ENCODE measurements at regions not wholly inside any gene's neighbourhood (a gene's known extent, or its start where the extent isn't known, plus 50 kb on each side); places are given as distances from the start of the nearest gene placed in this dataset.

GRCh38 chr16:6349725-6350124 lies 982.9 kb upstream of the RBFOX1 start:
- Histone ChIP-seq H3K27me3 (ENCODE audit: insufficient read depth, low read length) (no peaks in the 10 kb centered on the region), H3K9me3 (ENCODE audit: low read length) (no peaks in the 10 kb centered on the region), H2AFZ (ENCODE audit: low read depth, low read length) (no peak overlapping the region), H3K4me3 (ENCODE audit: low read length) (no peak overlapping the region), H3K4me1 (ENCODE audit: insufficient read depth, low read length) (no peaks in the 10 kb centered on the region), H3K36me3 (ENCODE audit: insufficient read depth, low read length) (no peaks in the 10 kb centered on the region)

- Histone ChIP-seq H2AFZ (ENCODE audit: low read depth, low read length) (no peak overlapping the region), H3K9me3 (ENCODE audit: low read length) (no peaks in the 10 kb centered on the region)
These were observed 987.6 kb upstream of the RBFOX1 start for GRCh38 chr16:6345090-6345489.

GRCh38 chr16:6343157-6343556 lies 989.5 kb upstream of the RBFOX1 start:
- H2AFZ ChIP-seq (ENCODE audit: low read depth, low read length): no peak overlapping the region
- H3K27me3 ChIP-seq (ENCODE audit: insufficient read depth, low read length): no peaks in the 10 kb centered on the region
- H3K4me1 ChIP-seq (ENCODE audit: insufficient read depth, low read length): no peaks in the 10 kb centered on the region
- no peaks in the 10 kb centered on the region for H3K36me3 ChIP-seq (ENCODE audit: insufficient read depth, low read length)
- H3K4me3 ChIP-seq (ENCODE audit: low read length): no peak overlapping the region
- H3K9me3 ChIP-seq (ENCODE audit: low read length): no peaks in the 10 kb centered on the region

More at GRCh38 chr16:6345090-6345489, 987.6 kb upstream of the RBFOX1 start:
- H3K27me3 ChIP-seq (ENCODE audit: insufficient read depth, low read length): no peaks in the 10 kb centered on the region
- no peaks in the 10 kb centered on the region for H3K4me1 ChIP-seq (ENCODE audit: insufficient read depth, low read length)
- no peak overlapping the region for H3K4me3 ChIP-seq (ENCODE audit: low read length)
- H3K36me3 ChIP-seq (ENCODE audit: insufficient read depth, low read length): no peaks in the 10 kb centered on the region

- Histone ChIP-seq H3K9me3 (ENCODE audit: low read length) (no peaks in the 10 kb centered on the region), H2AFZ (ENCODE audit: low read depth, low read length) (no peak overlapping the region), H3K36me3 (ENCODE audit: insufficient read depth, low read length) (no peaks in the 10 kb centered on the region), H3K27me3 (ENCODE audit: insufficient read depth, low read length) (no peaks in the 10 kb centered on the region), H3K4me3 (ENCODE audit: low read length) (no peak overlapping the region), H3K4me1 (ENCODE audit: insufficient read depth, low read length) (no peaks in the 10 kb centered on the region)
These were observed 990.7 kb upstream of the RBFOX1 start for GRCh38 chr16:6341981-6342380.

- H3K9me3 ChIP-seq (ENCODE audit: low read length): no peaks in the 10 kb centered on the region
- no peak overlapping the region for H3K4me3 ChIP-seq (ENCODE audit: low read length)
- no peaks in the 10 kb centered on the region for H3K4me1 ChIP-seq (ENCODE audit: insufficient read depth, low read length)
- H2AFZ ChIP-seq (ENCODE audit: low read depth, low read length): no peak overlapping the region
- no peaks in the 10 kb centered on the region for H3K27me3 ChIP-seq (ENCODE audit: insufficient read depth, low read length)
- H3K36me3 ChIP-seq (ENCODE audit: insufficient read depth, low read length): no peaks in the 10 kb centered on the region
These were observed 997.6 kb upstream of the RBFOX1 start for GRCh38 chr16:6335072-6335471.

- Histone ChIP-seq H3K36me3 (ENCODE audit: insufficient read depth, low read length) (no peaks in the 10 kb centered on the region), H3K4me1 (ENCODE audit: insufficient read depth, low read length) (no peaks in the 10 kb centered on the region), H2AFZ (ENCODE audit: low read depth, low read length) (no peak overlapping the region), H3K9me3 (ENCODE audit: low read length) (no peaks in the 10 kb centered on the region), H3K4me3 (ENCODE audit: low read length) (no peak overlapping the region), H3K27me3 (ENCODE audit: insufficient read depth, low read length) (no peaks in the 10 kb centered on the region)
These were observed 1000.9 kb upstream of the RBFOX1 start for GRCh38 chr16:6331770-6332169.

GRCh38 chr16:6317934-6318333 lies 1014.7 kb upstream of the RBFOX1 start:
- H3K36me3 ChIP-seq (ENCODE audit: insufficient read depth, low read length): no peaks in the 10 kb centered on the region
- H3K27me3 ChIP-seq (ENCODE audit: insufficient read depth, low read length): no peaks in the 10 kb centered on the region
- no peaks in the 10 kb centered on the region for H3K9me3 ChIP-seq (ENCODE audit: low read length)
- no peak overlapping the region for H3K4me3 ChIP-seq (ENCODE audit: low read length)
- no peak overlapping the region for H2AFZ ChIP-seq (ENCODE audit: low read depth, low read length)
- no peaks in the 10 kb centered on the region for H3K4me1 ChIP-seq (ENCODE audit: insufficient read depth, low read length)

- H3K4me1 ChIP-seq (ENCODE audit: insufficient read depth, low read length): no peaks in the 10 kb centered on the region
- no peaks in the 10 kb centered on the region for H3K9me3 ChIP-seq (ENCODE audit: low read length)
- H2AFZ ChIP-seq (ENCODE audit: low read depth, low read length): no peak overlapping the region
- H3K27me3 ChIP-seq (ENCODE audit: insufficient read depth, low read length): no peaks in the 10 kb centered on the region
- H3K4me3 ChIP-seq (ENCODE audit: low read length): no peak overlapping the region
- H3K36me3 ChIP-seq (ENCODE audit: insufficient read depth, low read length): no peaks in the 10 kb centered on the region
These were observed 1023.4 kb upstream of the RBFOX1 start for GRCh38 chr16:6309271-6309670.

DNA sequence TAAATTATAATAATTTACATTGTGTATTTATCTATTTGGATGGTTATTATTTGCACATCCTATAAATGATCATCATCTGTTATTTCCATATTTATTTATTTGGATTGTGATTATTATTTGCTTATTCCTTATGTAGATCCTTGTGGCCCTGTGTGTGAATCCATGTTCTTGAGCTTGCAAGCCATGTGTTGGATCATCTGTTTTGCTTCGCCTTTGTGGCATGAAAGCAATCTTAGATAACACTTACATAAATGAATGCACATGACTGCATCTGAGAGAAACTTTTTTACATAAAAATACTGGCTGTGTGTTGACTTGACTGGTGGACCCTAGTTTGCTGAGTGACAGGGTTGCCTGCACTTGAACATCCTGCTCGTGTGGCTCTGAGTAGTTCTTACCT lies 1024.5 kb upstream of the RBFOX1 start:
- Histone ChIP-seq H3K36me3 (ENCODE audit: insufficient read depth, low read length) (no peaks in the 10 kb centered on the region), H3K9me3 (ENCODE audit: low read length) (no peaks in the 10 kb centered on the region), H3K4me1 (ENCODE audit: insufficient read depth, low read length) (no peaks in the 10 kb centered on the region), H3K27me3 (ENCODE audit: insufficient read depth, low read length) (no peaks in the 10 kb centered on the region), H2AFZ (ENCODE audit: low read depth, low read length) (no peak overlapping the region), H3K4me3 (ENCODE audit: low read length) (no peak overlapping the region)

- no peak overlapping the region for H2AFZ ChIP-seq (ENCODE audit: low read depth, low read length)
- no peaks in the 10 kb centered on the region for H3K4me1 ChIP-seq (ENCODE audit: insufficient read depth, low read length)
- H3K4me3 ChIP-seq (ENCODE audit: low read length): no peak overlapping the region
- no peaks in the 10 kb centered on the region for H3K27me3 ChIP-seq (ENCODE audit: insufficient read depth, low read length)
- no peaks in the 10 kb centered on the region for H3K36me3 ChIP-seq (ENCODE audit: insufficient read depth, low read length)
- no peaks in the 10 kb centered on the region for H3K9me3 ChIP-seq (ENCODE audit: low read length)
These were observed 1032.1 kb upstream of the RBFOX1 start for GRCh38 chr16:6300523-6300922.

- Histone ChIP-seq H3K4me1 (ENCODE audit: insufficient read depth, low read length) (no peaks in the 10 kb centered on the region), H3K36me3 (ENCODE audit: insufficient read depth, low read length) (no peaks in the 10 kb centered on the region), H2AFZ (ENCODE audit: low read depth, low read length) (no peak overlapping the region), H3K9me3 (ENCODE audit: low read length) (no peaks in the 10 kb centered on the region), H3K4me3 (ENCODE audit: low read length) (no peak overlapping the region), H3K27me3 (ENCODE audit: insufficient read depth, low read length) (no peaks in the 10 kb centered on the region)
These were observed 1034.8 kb upstream of the RBFOX1 start for GRCh38 chr16:6297666-6298410.

- H3K36me3 ChIP-seq (ENCODE audit: insufficient read depth, low read length): no peaks in the 10 kb centered on the region
- H3K4me3 ChIP-seq (ENCODE audit: low read length): no peak overlapping the region
- no peaks in the 10 kb centered on the region for H3K9me3 ChIP-seq (ENCODE audit: low read length)
- H3K4me1 ChIP-seq (ENCODE audit: insufficient read depth, low read length): no peaks in the 10 kb centered on the region
- H2AFZ ChIP-seq (ENCODE audit: low read depth, low read length): no peak overlapping the region
- H3K27me3 ChIP-seq (ENCODE audit: insufficient read depth, low read length): no peaks in the 10 kb centered on the region
These were observed 1046.5 kb upstream of the RBFOX1 start for GRCh38 chr16:6286176-6286575.

DNA sequence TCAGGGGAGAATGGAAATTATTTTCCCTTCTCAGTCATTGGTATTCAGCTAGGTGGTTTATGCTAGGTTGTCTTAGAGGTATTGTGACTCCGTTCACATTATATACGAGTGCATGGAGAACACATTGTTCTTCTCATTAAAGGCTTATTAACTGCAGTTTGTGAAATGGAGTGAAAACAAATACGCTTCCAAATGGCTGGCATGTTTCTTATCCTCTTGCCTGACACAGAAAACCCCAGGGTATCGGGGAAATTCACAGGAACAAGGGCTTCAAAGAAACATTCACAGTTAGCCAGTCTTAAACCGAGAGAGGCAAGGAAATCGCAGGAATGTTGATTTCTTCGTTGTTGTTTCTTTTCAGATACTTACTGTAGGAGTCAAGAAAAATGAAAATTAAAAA lies 1047.9 kb upstream of the RBFOX1 start:
- Histone ChIP-seq H2AFZ (ENCODE audit: low read depth, low read length) (no peak overlapping the region), H3K9me3 (ENCODE audit: low read length) (no peaks in the 10 kb centered on the region), H3K4me1 (ENCODE audit: insufficient read depth, low read length) (no peaks in the 10 kb centered on the region), H3K36me3 (ENCODE audit: insufficient read depth, low read length) (no peaks in the 10 kb centered on the region), H3K4me3 (ENCODE audit: low read length) (no peak overlapping the region), H3K27me3 (ENCODE audit: insufficient read depth, low read length) (no peaks in the 10 kb centered on the region)

DNA sequence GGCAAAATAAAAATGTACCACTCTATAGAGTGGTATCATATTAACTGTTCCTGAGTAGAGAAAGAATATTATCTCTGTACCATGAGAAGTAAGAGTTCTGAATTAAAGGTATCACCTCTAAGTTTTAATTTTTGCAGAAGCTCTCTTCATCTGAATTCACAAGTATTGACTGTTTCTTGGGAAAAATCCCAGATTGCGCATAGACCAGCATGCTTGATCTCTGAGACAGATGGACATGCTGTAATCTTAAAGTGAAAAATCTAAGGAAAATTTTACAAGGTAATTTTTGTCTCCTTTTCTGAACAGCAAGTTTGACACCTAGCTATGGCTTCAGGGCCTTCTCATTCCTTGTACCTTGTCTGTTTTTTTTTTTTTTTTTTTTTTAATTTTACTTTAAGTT lies 1050.7 kb upstream of the RBFOX1 start:
- Histone ChIP-seq H3K9me3 (ENCODE audit: low read length) (no peaks in the 10 kb centered on the region), H2AFZ (ENCODE audit: low read depth, low read length) (no peak overlapping the region), H3K4me3 (ENCODE audit: low read length) (no peak overlapping the region), H3K36me3 (ENCODE audit: insufficient read depth, low read length) (no peaks in the 10 kb centered on the region), H3K4me1 (ENCODE audit: insufficient read depth, low read length) (no peaks in the 10 kb centered on the region), H3K27me3 (ENCODE audit: insufficient read depth, low read length) (no peaks in the 10 kb centered on the region)

Data from neuron (in vitro differentiated cells).